Cardiac muscle cell (in vitro differentiated cells and primary cell): ENCODE measurements at regions not wholly inside any gene's neighbourhood (a gene's known extent, or its start where the extent isn't known, plus 50 kb on each side); places are given as distances from the start of the nearest gene placed in this dataset.

Source experiments
- DNase-seq, 2 donors: peaks; one replicate each; pipeline versions ENCODE4 v3.0.0 to v3.0.0-alpha.2; 2010 to 2017; ENCODE audit warnings: low read depth in 1 of 2, low spot score in 1 of 2
- H3K27ac ChIP-seq: fragments of 200-600 bp; sonication (generic); 2 replicates; pipeline ENCODE4 v1.5.1; 2016
- H3K27me3 ChIP-seq: fragments of 200-600 bp; sonication (generic); 2 replicates; pipeline ENCODE4 v1.6.0; 2016; ENCODE audit warnings: control low read depth
- H3K36me3 ChIP-seq: fragments of 200-600 bp; sonication (generic); 2 replicates; pipeline ENCODE4 v1.5.1; 2016; ENCODE audit warnings: control low read depth
- H3K4me1 ChIP-seq: fragments of 200-600 bp; sonication (generic); 2 replicates; pipeline ENCODE4 v1.8.1; 2017; ENCODE audit warnings: low read depth, mild to moderate bottlenecking, mixed run types
- H3K4me3 ChIP-seq: fragments of 200-600 bp; sonication (generic); 2 replicates; pipeline ENCODE4 v1.5.1; 2016; ENCODE audit warnings: mild to moderate bottlenecking
- H3K9me3 ChIP-seq: fragments of 200-600 bp; sonication (generic); 2 replicates; pipeline ENCODE4 v1.5.1; 2017; ENCODE audit warnings: low read depth, mild to moderate bottlenecking, control low read depth
- TF ChIP-seq, protein P1 (sequence below): IDR thresholded peaks from 2 replicates; pipeline ENCODE4 v1.5.1; 2012; ENCODE audit warnings: low read depth, mild to moderate bottlenecking, low read length

DNA sequence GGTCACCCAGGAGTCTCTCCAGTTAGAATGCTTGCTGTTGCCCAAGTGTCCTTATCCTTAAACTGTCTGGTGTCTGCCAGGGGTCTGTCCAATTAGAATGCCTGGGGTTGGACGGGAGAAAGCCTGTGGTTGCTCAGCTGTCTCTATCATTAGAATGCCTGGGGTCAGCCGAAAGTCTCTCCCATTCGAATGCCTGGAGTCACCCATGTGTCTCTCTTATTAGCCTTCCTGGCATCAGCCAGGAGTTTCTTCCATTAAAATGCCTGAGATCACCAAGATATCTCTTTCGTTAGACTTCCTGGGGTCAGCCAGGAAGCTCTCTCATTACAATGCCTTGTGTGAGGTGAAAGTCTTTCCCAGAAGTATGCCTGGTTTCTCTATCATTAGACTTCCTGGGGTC is 1521.0 kb downstream of the UQCRFS1 start:
- Histone ChIP-seq H3K4me3 (no peak overlapping the region), H3K27ac (no peak overlapping the region), H3K36me3 (no peaks in the 10 kb centered on the region), H3K9me3 (peaks cover 3% of the 10 kb centered on the region), H3K27me3 (no peaks in the 10 kb centered on the region), H3K4me1 (no peaks in the 10 kb centered on the region)
- no peak for DNase-seq
- TF ChIP-seq, protein P1, sequence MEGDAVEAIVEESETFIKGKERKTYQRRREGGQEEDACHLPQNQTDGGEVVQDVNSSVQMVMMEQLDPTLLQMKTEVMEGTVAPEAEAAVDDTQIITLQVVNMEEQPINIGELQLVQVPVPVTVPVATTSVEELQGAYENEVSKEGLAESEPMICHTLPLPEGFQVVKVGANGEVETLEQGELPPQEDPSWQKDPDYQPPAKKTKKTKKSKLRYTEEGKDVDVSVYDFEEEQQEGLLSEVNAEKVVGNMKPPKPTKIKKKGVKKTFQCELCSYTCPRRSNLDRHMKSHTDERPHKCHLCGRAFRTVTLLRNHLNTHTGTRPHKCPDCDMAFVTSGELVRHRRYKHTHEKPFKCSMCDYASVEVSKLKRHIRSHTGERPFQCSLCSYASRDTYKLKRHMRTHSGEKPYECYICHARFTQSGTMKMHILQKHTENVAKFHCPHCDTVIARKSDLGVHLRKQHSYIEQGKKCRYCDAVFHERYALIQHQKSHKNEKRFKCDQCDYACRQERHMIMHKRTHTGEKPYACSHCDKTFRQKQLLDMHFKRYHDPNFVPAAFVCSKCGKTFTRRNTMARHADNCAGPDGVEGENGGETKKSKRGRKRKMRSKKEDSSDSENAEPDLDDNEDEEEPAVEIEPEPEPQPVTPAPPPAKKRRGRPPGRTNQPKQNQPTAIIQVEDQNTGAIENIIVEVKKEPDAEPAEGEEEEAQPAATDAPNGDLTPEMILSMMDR, result no peak

DNA sequence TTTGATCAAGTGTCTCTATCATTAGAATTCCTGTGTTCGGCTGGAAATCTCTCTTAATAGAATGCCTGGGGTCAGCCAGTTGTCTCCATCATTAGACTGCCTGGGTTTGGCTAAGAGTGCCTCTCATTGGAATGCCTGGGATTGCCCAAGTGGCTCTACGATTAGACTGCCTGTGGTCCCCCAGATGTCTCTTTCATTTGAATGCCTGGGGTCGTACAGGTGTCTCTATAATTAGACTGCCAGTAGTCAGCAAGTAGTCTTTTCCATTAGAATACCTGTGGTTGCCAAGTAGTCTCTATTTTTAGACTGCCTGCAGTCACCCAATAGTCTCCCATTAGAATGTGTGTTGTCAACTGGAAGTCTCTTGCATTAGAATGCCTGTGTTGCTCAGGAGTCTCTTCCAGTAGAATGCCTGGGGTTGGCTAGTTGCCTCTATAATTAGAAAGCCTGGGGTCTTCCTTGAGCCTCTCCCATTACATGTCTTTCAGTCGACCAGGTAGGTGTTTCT is 1523.2 kb downstream of the UQCRFS1 start:
- Histone ChIP-seq H3K27me3 (no peaks in the 10 kb centered on the region), H3K9me3 (peaks cover 3% of the 10 kb centered on the region), H3K36me3 (no peaks in the 10 kb centered on the region), H3K4me1 (no peaks in the 10 kb centered on the region), H3K27ac (no peak overlapping the region), H3K4me3 (no peak overlapping the region)
- DNase-seq, result no peak
- TF ChIP-seq, protein P1, result no peak

DNA sequence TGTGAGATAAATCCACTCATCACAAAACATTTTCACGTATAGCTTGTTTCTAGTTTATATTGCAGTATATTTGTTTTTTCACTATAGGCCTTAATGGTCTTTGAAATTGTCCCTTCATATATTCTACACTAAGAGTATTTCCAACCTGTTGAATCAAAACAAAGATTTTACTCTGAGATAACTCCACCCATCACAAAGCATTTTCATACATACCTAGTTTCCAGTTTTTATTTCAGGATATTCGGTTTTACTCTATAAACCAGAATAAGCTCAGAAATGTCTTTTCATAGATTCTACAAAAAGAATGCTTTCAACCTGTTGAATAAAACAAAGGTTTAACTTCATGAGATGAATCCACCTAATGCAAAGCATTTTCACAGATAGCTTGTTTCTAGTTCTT is 1528.7 kb downstream of the UQCRFS1 start:
- TF ChIP-seq, protein P1, result no peak
- Histone ChIP-seq H3K4me3 (no peak overlapping the region), H3K36me3 (no peaks in the 10 kb centered on the region), H3K9me3 (peaks cover 3% of the 10 kb centered on the region), H3K4me1 (no peaks in the 10 kb centered on the region), H3K27ac (no peak overlapping the region), H3K27me3 (no peaks in the 10 kb centered on the region)
- no peak for DNase-seq

DNA sequence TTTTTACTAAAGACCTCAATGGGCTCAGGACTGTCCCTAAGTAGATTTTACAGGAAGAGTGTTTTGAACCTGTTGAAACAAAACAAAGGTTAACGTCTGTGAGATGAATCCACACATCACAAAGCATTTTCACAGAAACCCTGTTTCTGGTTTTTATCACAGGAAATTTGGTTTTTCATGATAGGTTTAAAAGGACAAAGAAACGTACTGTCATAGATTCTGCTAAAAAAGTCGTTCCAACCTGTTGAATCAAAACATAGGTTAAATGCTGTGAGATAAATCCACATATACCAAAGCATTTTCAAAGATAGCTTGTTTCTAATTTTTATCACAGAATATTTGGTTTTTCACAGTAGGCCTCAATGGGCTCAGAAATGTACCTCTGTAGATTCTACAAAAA is 1531.0 kb downstream of the UQCRFS1 start:
- no peak overlapping the region for H3K4me3 ChIP-seq
- H3K9me3 ChIP-seq, result no peaks in the 10 kb centered on the region

DNA sequence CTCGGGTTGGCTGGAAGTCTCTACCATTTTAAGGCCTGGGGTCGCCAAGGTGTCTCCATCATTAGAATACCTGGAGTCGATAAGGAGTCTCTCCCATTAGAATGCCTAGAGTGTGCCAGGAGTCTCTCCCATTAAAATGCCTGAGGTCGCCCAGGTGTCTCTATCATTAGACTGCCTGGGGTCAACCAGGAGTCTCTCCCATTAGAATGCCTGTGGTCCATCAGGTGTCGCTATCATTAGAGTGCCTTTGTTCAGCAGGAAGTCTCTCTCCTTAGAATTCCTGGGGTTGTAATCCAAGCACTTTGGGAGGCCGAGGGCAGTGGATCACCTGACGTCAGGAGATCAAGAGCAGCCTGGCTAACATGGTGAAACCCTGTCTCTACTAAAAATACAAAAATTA is 1533.0 kb downstream of the UQCRFS1 start:
- no peaks in the 10 kb centered on the region for H3K27me3 ChIP-seq
- H3K27ac ChIP-seq, result no peak overlapping the region
- no peak for DNase-seq
- TF ChIP-seq, protein P1, result no peak
- no peaks in the 10 kb centered on the region for H3K9me3 ChIP-seq
- no peaks in the 10 kb centered on the region for H3K36me3 ChIP-seq
- no peak overlapping the region for H3K4me3 ChIP-seq
- H3K4me1 ChIP-seq, result no peaks in the 10 kb centered on the region

More for the DNA sequence above, 1531.0 kb downstream of the UQCRFS1 start:
- Histone ChIP-seq H3K27me3 (no peaks in the 10 kb centered on the region), H3K36me3 (no peaks in the 10 kb centered on the region), H3K4me1 (no peaks in the 10 kb centered on the region), H3K27ac (no peak overlapping the region)
- TF ChIP-seq, protein P1, result no peak
- DNase-seq, result no peak

DNA sequence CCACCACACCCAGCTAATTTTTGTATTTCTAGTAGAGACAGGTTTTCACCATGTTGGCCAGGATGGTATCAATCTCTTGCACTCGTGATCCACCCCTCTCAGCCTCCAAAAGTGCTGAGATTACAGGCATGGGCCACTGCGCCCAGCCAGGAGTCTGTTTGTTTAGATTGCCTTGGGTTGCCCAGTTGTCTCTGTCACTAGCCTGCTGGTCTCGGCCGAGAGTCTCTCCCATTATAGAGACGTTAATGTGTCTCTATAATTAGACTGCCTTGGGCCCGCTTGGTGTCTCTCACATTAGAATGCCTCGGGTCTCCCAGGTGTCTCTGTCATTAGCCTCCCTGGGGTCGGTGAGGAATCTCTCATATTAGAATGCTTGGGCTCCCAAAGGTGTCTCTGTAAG is 1533.6 kb downstream of the UQCRFS1 start:
- Histone ChIP-seq H3K27me3 (no peaks in the 10 kb centered on the region), H3K36me3 (no peaks in the 10 kb centered on the region), H3K27ac (no peak overlapping the region), H3K9me3 (no peaks in the 10 kb centered on the region), H3K4me3 (no peak overlapping the region), H3K4me1 (no peaks in the 10 kb centered on the region)
- TF ChIP-seq, protein P1, result no peak
- no peak for DNase-seq
